Panc1 (cell line): ENCODE measurements at regions not wholly inside any gene's neighbourhood (a gene's known extent, or its start where the extent isn't known, plus 50 kb on each side); places are given as distances from the start of the nearest gene placed in this dataset.

Experiments
- ATAC-seq: fragments of 200-7000 bp; cut with Tn5 transposase; 2 replicates; pipeline ENCODE4 v1.9.1; 2020; ENCODE audit warnings: mild to moderate bottlenecking, moderate library complexity
- BruUV-seq: library from RNA; stranded (reverse); fragments of 400-500 nt; replicated peaks from 2 replicates; lab custom pipeline; 2021; lab: Mats Ljungman, UMichigan
- CTCF ChIA-PET: fragments of 300-600 bp; sonication (Branson Sonifier 250); formaldehyde crosslinking; loops from one replicate; lab custom pipeline; 2022; ENCODE audit warnings: antibody characterized with exemption; lab: Charles Lee
- POLR2A ChIA-PET: fragments of 300-600 bp; sonication (Branson Sonifier 250); formaldehyde crosslinking; loops from one replicate; lab custom pipeline; 2022; ENCODE audit warnings: antibody characterized with exemption; lab: Charles Lee
- DNase-seq: peaks from one replicate; pipeline ENCODE4 v3.0.0-alpha.2; 2010; ENCODE audit warnings: low read depth, low spot score
- H3K27ac ChIP-seq: 2 replicates; pipeline ENCODE4 v1.5.1; 2011; ENCODE audit warnings: mild to moderate bottlenecking, low read length, inconsistent platforms
- H3K27me3 ChIP-seq: fragments of 200-500 bp; sonication (Bioruptor generic); 2 replicates; pipeline ENCODE4 v1.6.0; 2014; ENCODE audit warnings: low read length, inconsistent platforms; ENCODE audit not compliant: control insufficient read depth, insufficient read depth
- H3K36me3 ChIP-seq: fragments of 200-500 bp; sonication (Bioruptor generic); 2 replicates; pipeline ENCODE4 v1.5.1; 2014; ENCODE audit warnings: inconsistent platforms, mild to moderate bottlenecking, low read length, moderate library complexity; ENCODE audit not compliant: control insufficient read depth, insufficient read depth
- H3K4me1 ChIP-seq: 2 replicates; pipeline ENCODE4 v1.5.1; 2011; ENCODE audit warnings: inconsistent platforms, mild to moderate bottlenecking, low read length, moderate library complexity; ENCODE audit not compliant: control insufficient read depth, insufficient read depth
- H3K4me3 ChIP-seq, 2 experiments: 2 replicates each; pipeline ENCODE4 v1.5.1; 2011 to 2012; ENCODE audit warnings: low read depth in 2 of 2, low read length in 2 of 2, mild to moderate bottlenecking in 2 of 2, inconsistent platforms in 1 of 2, moderate library complexity in 1 of 2
- H3K9me3 ChIP-seq: fragments of 200-500 bp; sonication (Bioruptor generic); 2 replicates; pipeline ENCODE4 v1.5.1; 2014; ENCODE audit warnings: low read depth, mild to moderate bottlenecking, inconsistent platforms, low read length, moderate library complexity; ENCODE audit not compliant: control insufficient read depth, insufficient read depth
- CTCF ChIP-seq: fragments of 450-650 bp; IDR thresholded peaks from 2 replicates; pipeline ENCODE4 v1.5.1; 2017; ENCODE audit warnings: mild to moderate bottlenecking
- POLR2AphosphoS5 ChIP-seq: IDR thresholded peaks from 2 replicates; pipeline ENCODE4 v1.6.1; 2012; ENCODE audit warnings: mild to moderate bottlenecking, low read depth, low read length, moderate library complexity
- REST ChIP-seq, 2 experiments: IDR thresholded peaks; 2 replicates each; pipeline ENCODE4 v1.6.1; 2011 to 2012; ENCODE audit warnings: low read depth in 2 of 2, control low read depth in 1 of 2, low read length in 1 of 2, mild to moderate bottlenecking in 1 of 2, moderate library complexity in 1 of 2; ENCODE audit not compliant: insufficient read depth in 1 of 2
- SIN3A ChIP-seq: IDR thresholded peaks from 2 replicates; pipeline ENCODE4 v1.6.1; 2012; ENCODE audit warnings: low read depth, mild to moderate bottlenecking, low read length, moderate library complexity, borderline replicate concordance; ENCODE audit not compliant: insufficient read depth
- TCF7L2 ChIP-seq: IDR thresholded peaks from 2 replicates; pipeline ENCODE4 v1.6.1; 2011; ENCODE audit warnings: mild to moderate bottlenecking, low read depth, low read length, inconsistent platforms
- in situ Hi-C: cut with HindIII; loops from 2 replicates; pipeline ENCODE4 v1.10.0; 2016; ENCODE audit warnings: low sequenced_read_pairs, low pct_unique_long_range_greater_than_20kb
- intact Hi-C: fragments of 100-400 bp; cut with micrococcal nuclease; formaldehyde crosslinking; loops from one replicate; pipeline ENCODE4 v1.10.0; 2022; ENCODE audit not compliant: unreplicated experiment

- no peak for ATAC-seq
- no peak overlapping the region for H3K4me3 ChIP-seq
- no peak for DNase-seq
- H3K36me3 ChIP-seq = no peaks in the 10 kb centered on the region
- TF ChIP-seq POLR2AphosphoS5 (no peak), CTCF (no peak), TCF7L2 (no peak), REST (IDR thresholded peaks at IDR 0.05; ENCODE audit: insufficient read depth in 1 of 2, low read depth in 2 of 2, low read length in 1 of 2) (no peak), SIN3A (no peak)
- H3K27me3 ChIP-seq = no peaks in the 10 kb centered on the region
- ChIA-PET POLR2A (no interaction called here), CTCF (no interaction called here)
- in situ Hi-C loops = no loop called here
- intact Hi-C loops = no loop called here
- no peaks in the 10 kb centered on the region for H3K9me3 ChIP-seq
- BruUV-seq = no TSS peak
- H3K4me1 ChIP-seq = no peaks in the 10 kb centered on the region
- no peak overlapping the region for H3K27ac ChIP-seq
Measured at GRCh38 chr6:91743756-91744155, 1156.9 kb upstream of the MAP3K7 start.

GRCh38 chr6:91731939-91732338, 1145.1 kb upstream of the MAP3K7 start:
- Histone ChIP-seq H3K27me3 (no peaks in the 10 kb centered on the region), H3K36me3 (no peaks in the 10 kb centered on the region), H3K9me3 (no peaks in the 10 kb centered on the region), H3K27ac (no peak overlapping the region), H3K4me1 (no peaks in the 10 kb centered on the region), H3K4me3 (no peak overlapping the region)
- TF ChIP-seq REST (IDR thresholded peaks at IDR 0.05; ENCODE audit: insufficient read depth in 1 of 2, low read depth in 2 of 2, low read length in 1 of 2) = no peak
- no peak for TF ChIP-seq POLR2AphosphoS5
- no peak for TF ChIP-seq SIN3A
- TF ChIP-seq TCF7L2 = no peak
- TF ChIP-seq CTCF = no peak
- DNase-seq (no peak), ATAC-seq (no peak)
- intact Hi-C loops (no loop called here), in situ Hi-C loops (no loop called here)
- ChIA-PET POLR2A (no interaction called here), CTCF (no interaction called here)
- no TSS peak for BruUV-seq
